Adrenal gland (tissue), 9 donors: ENCODE measurements at regions not wholly inside any gene's neighbourhood (a gene's known extent, or its start where the extent isn't known, plus 50 kb on each side); places are given as distances from the start of the nearest gene placed in this dataset.

Source experiments
- DNase-seq, 7 donors: peaks; one replicate each; pipeline ENCODE4 v3.0.0-alpha.2; 2019 to 2020
- H3K27ac ChIP-seq, 5 donors: fragments of 200-600 bp; sonication (generic) in 4 of 5; 1 replicate in 3 of 5; 2 replicates in 2 of 5; pipeline versions ENCODE4 v1.5.1 to v1.8.0; 2016 to 2020; ENCODE audit warnings: mild to moderate bottlenecking in 1 of 5
- H3K27me3 ChIP-seq: fragments of 200-600 bp; 2 replicates; pipeline ENCODE4 v1.8.0; 2021
- H3K36me3 ChIP-seq, 2 donors: fragments of 200-600 bp; replicated peaks in 1 of 2; 1 replicate in 1 of 2; 2 replicates in 1 of 2; pipeline versions ENCODE4 v1.5.1 to v1.8.0; 2018 to 2022
- H3K4me1 ChIP-seq, 2 donors: fragments of 200-600 bp; replicated peaks in 1 of 2; 1 replicate in 1 of 2; 2 replicates in 1 of 2; pipeline versions ENCODE4 v1.5.1 to v1.8.0; 2018 to 2021
- H3K4me3 ChIP-seq, 4 donors: fragments of 200-600 bp; sonication (generic) in 3 of 4; one replicate each; pipeline ENCODE4 v1.5.1; 2016 to 2018
- H3K9me3 ChIP-seq, 3 donors: fragments of 200-600 bp; sonication (generic) in 1 of 3; replicated peaks in 1 of 3; 1 replicate in 2 of 3; 2 replicates in 1 of 3; pipeline versions ENCODE4 v1.5.1 to v1.8.0; 2016 to 2021
- POLR2A ChIP-seq, 2 donors: fragments of 450-650 bp; IDR thresholded peaks; one replicate each; pipeline ENCODE4 v1.6.1; 2017; ENCODE audit warnings: antibody characterized with exemption in 2 of 2, mild to moderate bottlenecking in 2 of 2, moderate library complexity in 1 of 2
- WGBS, 4 donors: extraction: QIAGEN DNeasy Blood & Tissue Kit in 2 of 4; methylation state at CpG; one replicate each; pipeline versions ENCODE4 v1.1.5 to v1.1.7; 2013 to 2017; 5-methylcytosine and 5-hydroxymethylcytosine counted together
- intact Hi-C, 2 donors: fragments of 100-400 bp; cut with DNase I; formaldehyde crosslinking; loops; one replicate each; pipeline versions ENCODE4 v1.14.1 to v1.15.0; 2022 to 2023
- TF ChIP-seq, protein P1 (sequence below), 6 experiments: fragments of 450-650 bp in 4 of 6; fragments of 200-600 bp in 2 of 6; sonication (generic) in 1 of 6; IDR thresholded peaks; 1 replicate in 5 of 6; 2 replicates in 1 of 6; pipeline versions ENCODE4 v1.5.1 to v1.8.0; 2016 to 2021; ENCODE audit warnings: antibody characterized with exemption in 6 of 6, mild to moderate bottlenecking in 2 of 6, moderate library complexity in 1 of 6
- donor health status: healthy with polysubstance abuse.
- donor health status: Bipolar disorder and iron deficiency.
- donor health status: DM: yes; HTN: yes; CAD: no.
- donor health status: DM: no; HTN: no; CAD: no.
- donor health status: DM: no; HTN: no; CAD: no.

DNA sequence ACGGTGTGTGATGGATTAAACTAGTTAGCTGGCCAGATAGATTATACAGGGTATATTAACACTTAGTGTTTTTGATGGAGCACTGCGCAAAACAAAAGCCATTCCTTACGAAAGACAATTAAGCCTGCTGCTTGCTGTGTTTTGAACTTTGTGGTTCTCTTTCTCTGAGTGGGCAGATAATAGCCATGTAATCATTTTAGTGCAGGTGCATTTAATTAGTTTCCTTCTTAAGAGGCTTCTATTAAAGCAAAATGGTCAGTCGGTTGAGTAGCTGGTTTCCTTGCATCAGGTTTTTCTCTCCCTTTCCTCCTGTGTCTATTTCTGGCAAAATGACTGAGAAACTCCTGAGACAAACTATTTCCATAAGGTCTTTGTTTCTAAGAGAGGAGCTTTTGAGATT, 512.5 kb downstream of the DMAC1 start:
- WGBS, 4 donors = 70 to 81% (median 76%) methylated on average over 4 of the region's 4 CpGs
- DNase-seq = no peak

DNA sequence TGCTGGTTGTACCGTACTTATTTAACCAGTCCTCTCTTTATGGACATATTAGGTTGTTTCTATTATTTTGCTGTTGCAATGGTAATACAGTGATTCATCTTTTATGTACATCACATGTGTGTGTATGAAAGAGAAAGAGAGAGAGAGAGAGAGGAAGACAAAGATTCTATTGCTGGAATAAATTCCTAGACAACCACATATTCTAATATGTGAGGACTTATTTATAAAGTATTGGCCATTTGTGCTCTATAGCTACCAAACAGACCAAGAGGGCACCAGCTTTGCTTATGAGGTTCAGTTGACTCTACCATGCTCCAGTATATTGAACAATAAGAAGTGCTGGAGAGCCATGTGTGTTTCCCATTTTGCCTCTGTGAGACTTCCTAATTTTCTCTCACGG, 513.5 kb downstream of the DMAC1 start:
- intact Hi-C loops = no loop called here
- 48 to 80% (median 56%) methylated on average over 2 of the region's 2 CpGs for WGBS, 4 donors

More for the DNA sequence above, 512.5 kb downstream of the DMAC1 start:
- Histone ChIP-seq H3K4me3 (no peak overlapping the region), H3K9me3 (no peaks in the 10 kb centered on the region), H3K27me3 (peaks cover 7% of the 10 kb centered on the region), H3K36me3 (no peaks in the 10 kb centered on the region), H3K27ac (no peak overlapping the region), H3K4me1 (no peaks in the 10 kb centered on the region)
- TF ChIP-seq POLR2A (IDR thresholded peaks at IDR 0.05) = no peak
- TF ChIP-seq, protein P1, sequence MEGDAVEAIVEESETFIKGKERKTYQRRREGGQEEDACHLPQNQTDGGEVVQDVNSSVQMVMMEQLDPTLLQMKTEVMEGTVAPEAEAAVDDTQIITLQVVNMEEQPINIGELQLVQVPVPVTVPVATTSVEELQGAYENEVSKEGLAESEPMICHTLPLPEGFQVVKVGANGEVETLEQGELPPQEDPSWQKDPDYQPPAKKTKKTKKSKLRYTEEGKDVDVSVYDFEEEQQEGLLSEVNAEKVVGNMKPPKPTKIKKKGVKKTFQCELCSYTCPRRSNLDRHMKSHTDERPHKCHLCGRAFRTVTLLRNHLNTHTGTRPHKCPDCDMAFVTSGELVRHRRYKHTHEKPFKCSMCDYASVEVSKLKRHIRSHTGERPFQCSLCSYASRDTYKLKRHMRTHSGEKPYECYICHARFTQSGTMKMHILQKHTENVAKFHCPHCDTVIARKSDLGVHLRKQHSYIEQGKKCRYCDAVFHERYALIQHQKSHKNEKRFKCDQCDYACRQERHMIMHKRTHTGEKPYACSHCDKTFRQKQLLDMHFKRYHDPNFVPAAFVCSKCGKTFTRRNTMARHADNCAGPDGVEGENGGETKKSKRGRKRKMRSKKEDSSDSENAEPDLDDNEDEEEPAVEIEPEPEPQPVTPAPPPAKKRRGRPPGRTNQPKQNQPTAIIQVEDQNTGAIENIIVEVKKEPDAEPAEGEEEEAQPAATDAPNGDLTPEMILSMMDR (IDR thresholded peaks at IDR 0.05) = no peak
- intact Hi-C loops = no loop called here

DNA sequence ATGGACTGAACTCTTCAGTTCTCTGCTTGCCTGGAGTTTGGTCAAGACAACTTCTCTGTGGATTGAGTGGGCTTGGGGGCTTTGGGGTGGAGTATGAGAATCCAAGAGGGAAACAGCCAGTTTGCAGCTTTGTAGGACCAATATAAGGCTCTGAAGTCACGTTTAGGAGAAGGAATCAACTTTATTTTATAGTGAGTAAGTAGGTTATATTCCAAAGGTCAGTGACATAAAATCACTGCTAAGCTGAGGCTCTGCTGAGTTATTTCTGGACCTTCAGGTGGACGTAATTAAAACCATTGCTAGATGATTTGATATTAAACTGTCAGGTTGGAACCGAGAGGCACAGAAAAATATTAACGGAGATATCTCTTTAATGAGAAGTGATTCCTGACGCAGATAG, 514.4 kb downstream of the DMAC1 start:
- Histone ChIP-seq H3K36me3 (no peaks in the 10 kb centered on the region), H3K27me3 (peaks cover 7% of the 10 kb centered on the region), H3K27ac (no peak overlapping the region), H3K4me3 (no peak overlapping the region), H3K4me1 (no peaks in the 10 kb centered on the region), H3K9me3 (no peaks in the 10 kb centered on the region)
- no peak for DNase-seq
- TF ChIP-seq, protein P1 (IDR thresholded peaks at IDR 0.05) = no peak
- TF ChIP-seq POLR2A (IDR thresholded peaks at IDR 0.05) = no peak
- WGBS, 4 donors = 57 to 67% (median 59%) methylated on average over 5 of the region's 5 CpGs
- intact Hi-C loops = no loop called here

More for the DNA sequence above, 513.5 kb downstream of the DMAC1 start:
- Histone ChIP-seq H3K4me1 (no peaks in the 10 kb centered on the region), H3K9me3 (no peaks in the 10 kb centered on the region), H3K4me3 (no peak overlapping the region), H3K36me3 (no peaks in the 10 kb centered on the region), H3K27me3 (peaks cover 7% of the 10 kb centered on the region), H3K27ac (no peak overlapping the region)
- TF ChIP-seq, protein P1 (IDR thresholded peaks at IDR 0.05) = no peak
- TF ChIP-seq POLR2A (IDR thresholded peaks at IDR 0.05) = no peak
- no peak for DNase-seq

DNA sequence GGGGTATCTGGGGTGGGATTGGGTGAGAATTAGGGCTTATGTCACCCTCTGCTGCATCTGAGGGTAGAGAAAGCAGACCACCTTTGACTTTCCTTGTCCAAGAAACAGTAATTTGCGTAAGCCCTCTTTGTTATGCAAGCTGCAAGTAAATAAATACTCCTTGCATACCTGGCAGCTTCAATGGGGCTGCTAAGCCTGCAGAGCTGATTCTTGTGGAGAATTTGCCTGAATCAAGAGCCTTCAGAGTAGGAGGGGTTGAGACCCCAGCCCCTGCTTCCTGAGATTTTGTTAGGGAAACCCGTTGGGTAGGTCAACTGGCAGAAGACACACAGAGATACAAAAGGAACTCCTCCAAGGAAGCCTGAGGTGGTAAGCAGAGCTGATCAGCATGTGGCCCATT, 515.1 kb downstream of the DMAC1 start:
- Histone ChIP-seq H3K27ac (no peak overlapping the region), H3K4me1 (no peaks in the 10 kb centered on the region), H3K36me3 (no peaks in the 10 kb centered on the region), H3K4me3 (no peak overlapping the region), H3K27me3 (peaks cover 7% of the 10 kb centered on the region), H3K9me3 (no peaks in the 10 kb centered on the region)
- WGBS, 4 donors = 27 to 76% (median 49%) methylated on average over 2 of the region's 2 CpGs
- no peak for DNase-seq
- intact Hi-C loops = no loop called here
- no peak for TF ChIP-seq POLR2A (IDR thresholded peaks at IDR 0.05)
- TF ChIP-seq, protein P1 (IDR thresholded peaks at IDR 0.05) = no peak
